Fibroblast of gingiva (primary cell): ENCODE measurements at regions not wholly inside any gene's neighbourhood (a gene's known extent, or its start where the extent isn't known, plus 50 kb on each side); places are given as distances from the start of the nearest gene placed in this dataset.

Experiments used
- DNase-seq: peaks from one replicate; pipeline ENCODE4 v3.0.0-alpha.2; 2011; ENCODE audit warnings: low read depth

- no peak for DNase-seq
These were observed 1508.3 kb downstream of the TBC1D22A start for GRCh38 chr22:48270731-48271130.

GRCh38 chr22:48268771-48269552 is 1506.5 kb downstream of the TBC1D22A start:
- DNase-seq, result no peak

- DNase-seq, result no peak
These were observed 1505.8 kb downstream of the TBC1D22A start for GRCh38 chr22:48268293-48268692.

GRCh38 chr22:48267681-48268080 is 1505.2 kb downstream of the TBC1D22A start:
- no peak for DNase-seq

- DNase-seq, result no peak
These were observed 1502.7 kb downstream of the TBC1D22A start for GRCh38 chr22:48265000-48265625.

- DNase-seq, result no peak
These were observed 1502.1 kb downstream of the TBC1D22A start for GRCh38 chr22:48264586-48264985.

GRCh38 chr22:48263791-48264351 is 1501.4 kb downstream of the TBC1D22A start:
- no peak for DNase-seq

- no peak for DNase-seq
These were observed 1500.9 kb downstream of the TBC1D22A start for GRCh38 chr22:48263431-48263765.

- DNase-seq, result no peak
These were observed 1500.4 kb downstream of the TBC1D22A start for GRCh38 chr22:48262596-48263430.

GRCh38 chr22:48261706-48262105 is 1499.3 kb downstream of the TBC1D22A start:
- no peak for DNase-seq

- no peak for DNase-seq
These were observed 1498.7 kb downstream of the TBC1D22A start for GRCh38 chr22:48261048-48261621.

- DNase-seq, result no peak
These were observed 1497.7 kb downstream of the TBC1D22A start for GRCh38 chr22:48259991-48260670.

GRCh38 chr22:48258811-48259210 is 1496.4 kb downstream of the TBC1D22A start:
- DNase-seq, result no peak

GRCh38 chr22:48258064-48258701 is 1495.7 kb downstream of the TBC1D22A start:
- no peak for DNase-seq

- DNase-seq, result no peak
These were observed 1495.2 kb downstream of the TBC1D22A start for GRCh38 chr22:48257685-48258055.

- no peak for DNase-seq
These were observed 1494.6 kb downstream of the TBC1D22A start for GRCh38 chr22:48256776-48257684.

- no peak for DNase-seq
These were observed 1493.7 kb downstream of the TBC1D22A start for GRCh38 chr22:48256041-48256739.

GRCh38 chr22:48254311-48254873 is 1491.9 kb downstream of the TBC1D22A start:
- DNase-seq, result no peak

GRCh38 chr22:48253573-48253972 is 1491.1 kb downstream of the TBC1D22A start:
- DNase-seq, result no peak
